ENCODE measurements at regions not wholly inside any gene's neighbourhood (a gene's known extent, or its start where the extent isn't known, plus 50 kb on each side); places are given as distances from the start of the nearest gene placed in this dataset.
"Not testable (repeated sequence)": the region's sequence is repeated elsewhere in the genome, so short reads cannot be mapped to it uniquely, and the experiment has no call there.

DNA sequence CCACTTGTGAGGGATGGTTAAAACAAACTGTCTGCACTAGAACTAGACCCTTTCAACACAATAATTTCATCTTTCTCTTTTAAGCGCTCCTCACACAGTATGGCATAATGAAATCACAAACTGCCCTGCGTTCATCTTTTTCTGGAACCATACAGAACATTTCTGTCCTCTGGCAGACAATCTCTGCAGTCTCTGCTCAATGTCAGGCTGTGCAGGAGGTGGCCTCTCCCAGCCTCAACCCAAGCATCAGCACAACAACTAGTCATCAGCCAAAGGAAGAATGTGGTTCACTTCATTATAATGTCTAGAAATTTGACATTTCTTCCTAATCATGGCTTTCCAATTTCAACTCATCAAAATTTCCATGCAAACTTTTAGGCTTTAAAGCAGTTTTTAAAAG is 125.1 kb upstream of the STARD13 start:
- TF ChIP-seq POLR2A (IDR thresholded peaks at IDR 0.05) (no peak), EP300 (IDR thresholded peaks at IDR 0.05) (no peak)
- TF ChIP-seq, protein P1, sequence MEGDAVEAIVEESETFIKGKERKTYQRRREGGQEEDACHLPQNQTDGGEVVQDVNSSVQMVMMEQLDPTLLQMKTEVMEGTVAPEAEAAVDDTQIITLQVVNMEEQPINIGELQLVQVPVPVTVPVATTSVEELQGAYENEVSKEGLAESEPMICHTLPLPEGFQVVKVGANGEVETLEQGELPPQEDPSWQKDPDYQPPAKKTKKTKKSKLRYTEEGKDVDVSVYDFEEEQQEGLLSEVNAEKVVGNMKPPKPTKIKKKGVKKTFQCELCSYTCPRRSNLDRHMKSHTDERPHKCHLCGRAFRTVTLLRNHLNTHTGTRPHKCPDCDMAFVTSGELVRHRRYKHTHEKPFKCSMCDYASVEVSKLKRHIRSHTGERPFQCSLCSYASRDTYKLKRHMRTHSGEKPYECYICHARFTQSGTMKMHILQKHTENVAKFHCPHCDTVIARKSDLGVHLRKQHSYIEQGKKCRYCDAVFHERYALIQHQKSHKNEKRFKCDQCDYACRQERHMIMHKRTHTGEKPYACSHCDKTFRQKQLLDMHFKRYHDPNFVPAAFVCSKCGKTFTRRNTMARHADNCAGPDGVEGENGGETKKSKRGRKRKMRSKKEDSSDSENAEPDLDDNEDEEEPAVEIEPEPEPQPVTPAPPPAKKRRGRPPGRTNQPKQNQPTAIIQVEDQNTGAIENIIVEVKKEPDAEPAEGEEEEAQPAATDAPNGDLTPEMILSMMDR (IDR thresholded peaks at IDR 0.05) = no peak
- DNase-seq (ENCODE audit: low spot score in 2 of 2) = no peak
- no peaks in the 10 kb centered on the region for H3K36me3 ChIP-seq
- H3K27me3 ChIP-seq = no peaks in the 10 kb centered on the region
- no peak overlapping the region for H3K4me3 ChIP-seq
- no peak overlapping the region for H3K27ac ChIP-seq
- no peaks in the 10 kb centered on the region for H3K4me1 ChIP-seq
- H3K9me3 ChIP-seq = no peaks in the 10 kb centered on the region
- 85 to 86% methylated on average over 2 of the region's 2 CpGs for WGBS, 2 donors

DNA sequence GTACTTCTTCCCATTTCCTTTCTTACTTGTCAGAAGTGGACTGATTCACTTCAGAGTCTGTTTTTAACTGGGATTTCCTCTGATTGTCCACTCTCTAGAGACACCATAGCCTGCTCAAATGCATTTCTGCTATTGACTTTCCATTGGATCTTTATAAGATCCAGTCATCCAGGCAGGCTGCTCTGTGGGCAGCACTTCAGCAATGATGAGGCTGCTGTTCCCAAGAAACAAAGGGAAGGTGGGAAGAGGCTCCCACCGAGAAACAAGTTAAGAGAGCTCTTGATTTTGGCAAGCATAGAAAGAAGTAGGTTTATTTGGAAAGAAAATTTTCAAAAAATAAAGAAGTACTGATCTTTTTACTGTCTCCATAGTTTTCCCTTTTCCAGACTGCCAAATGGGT is 125.8 kb upstream of the STARD13 start:
- no peak overlapping the region for H3K27ac ChIP-seq
- H3K27me3 ChIP-seq = no peaks in the 10 kb centered on the region
- H3K9me3 ChIP-seq = no peaks in the 10 kb centered on the region
- H3K36me3 ChIP-seq = no peaks in the 10 kb centered on the region
- DNase-seq (ENCODE audit: low spot score in 2 of 2) = no peak
- no peaks in the 10 kb centered on the region for H3K4me1 ChIP-seq
- WGBS, 2 donors = 57 to 71% methylated on average over 1 of the region's 1 CpG
- TF ChIP-seq EP300 (IDR thresholded peaks at IDR 0.05) (no peak), POLR2A (IDR thresholded peaks at IDR 0.05) (no peak)
- TF ChIP-seq, protein P1 (IDR thresholded peaks at IDR 0.05) = no peak
- H3K4me3 ChIP-seq = no peak overlapping the region

DNA sequence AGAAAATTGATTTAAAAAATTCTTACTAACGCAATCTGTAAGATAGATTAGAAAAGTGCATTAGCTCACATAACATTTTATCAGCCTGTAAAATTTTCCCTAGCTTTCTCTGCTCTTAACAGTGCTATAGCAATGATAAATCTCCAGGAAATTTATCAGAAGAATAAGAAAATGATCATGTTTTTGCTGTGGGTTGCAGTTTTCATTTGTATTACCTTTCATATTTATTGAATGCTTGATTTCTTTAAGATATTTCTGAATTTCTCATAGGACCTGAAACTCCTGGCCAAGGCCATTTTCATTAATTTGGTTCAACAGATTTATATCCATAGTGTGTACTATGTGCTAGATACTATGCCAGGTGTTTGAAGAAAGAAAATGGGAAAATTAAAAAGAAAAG is 130.3 kb upstream of the STARD13 start:
- no peaks in the 10 kb centered on the region for H3K27me3 ChIP-seq
- DNase-seq (ENCODE audit: low spot score in 2 of 2) = no peak
- no peak overlapping the region for H3K27ac ChIP-seq
- no peaks in the 10 kb centered on the region for H3K9me3 ChIP-seq
- no peak overlapping the region for H3K4me3 ChIP-seq
- TF ChIP-seq EP300 (IDR thresholded peaks at IDR 0.05) (no peak), POLR2A (IDR thresholded peaks at IDR 0.05) (no peak)
- TF ChIP-seq, protein P1 (IDR thresholded peaks at IDR 0.05) = no peak
- H3K36me3 ChIP-seq = no peaks in the 10 kb centered on the region
- H3K4me1 ChIP-seq = no peaks in the 10 kb centered on the region
- WGBS, 2 donors = 95 to 98% methylated on average over 1 of the region's 1 CpG

DNA sequence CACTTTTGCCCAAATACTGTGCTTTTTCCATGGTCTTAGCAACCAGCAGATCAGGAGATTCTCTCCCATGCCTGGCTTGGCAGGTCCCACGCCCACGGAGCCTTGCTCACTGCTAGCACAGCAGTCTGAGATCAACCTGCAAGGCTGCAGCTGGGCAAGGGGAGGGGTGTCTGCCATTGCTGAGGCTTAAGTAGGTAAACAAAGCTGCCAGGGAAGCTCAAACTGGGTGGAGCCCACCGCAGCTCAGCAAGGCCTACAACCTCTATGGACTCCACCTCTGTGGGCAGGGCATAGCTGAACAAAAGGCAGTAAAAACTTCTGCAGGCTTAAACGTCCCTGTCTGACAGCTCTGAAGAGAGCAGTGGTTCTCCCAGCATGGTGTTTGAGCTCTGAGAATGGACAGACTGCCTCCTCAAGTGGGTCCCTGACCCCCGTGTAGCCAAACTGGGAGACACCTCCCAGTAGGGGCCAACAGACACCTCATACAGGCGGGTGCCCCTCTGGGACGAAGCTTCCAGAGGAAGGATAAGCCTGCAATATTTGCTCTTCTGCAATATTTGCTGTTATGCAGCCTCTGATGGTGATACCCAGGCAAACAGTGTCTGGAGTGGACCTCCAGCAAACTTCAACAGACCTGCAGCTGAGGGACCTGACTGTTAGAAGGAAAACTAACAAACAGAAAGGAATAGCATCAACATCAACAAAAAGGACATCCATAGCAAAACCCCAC is 132.8 kb upstream of the STARD13 start:
- DNase-seq (ENCODE audit: low spot score in 2 of 2); H3K36me3 ChIP-seq; H3K27me3 ChIP-seq; H3K4me3 ChIP-seq; H3K9me3 ChIP-seq; H3K4me1 ChIP-seq; H3K27ac ChIP-seq: not testable (repeated sequence)
- 90 to 94% methylated on average over 7 of the region's 7 CpGs for WGBS, 2 donors

DNA sequence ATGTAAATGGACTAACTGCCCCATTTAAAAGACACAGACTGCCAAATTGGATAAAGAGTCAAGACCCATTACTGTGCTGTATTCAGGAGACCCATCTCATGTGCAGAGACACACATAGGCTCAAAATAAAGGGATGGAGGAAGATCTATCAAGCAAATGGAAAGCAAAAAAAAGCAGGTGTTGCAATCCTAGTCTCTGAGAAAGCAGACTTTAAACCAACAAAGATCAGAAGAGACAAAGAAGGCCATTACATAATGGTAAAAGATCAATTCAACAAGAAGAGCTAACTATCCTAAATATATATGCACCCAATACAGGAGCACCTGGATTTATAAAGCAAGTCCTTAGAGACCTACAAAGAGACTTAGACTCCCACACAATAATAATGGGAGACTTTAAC is 134.6 kb upstream of the STARD13 start:
- H3K27ac ChIP-seq; H3K4me1 ChIP-seq; H3K36me3 ChIP-seq; H3K27me3 ChIP-seq; H3K9me3 ChIP-seq; DNase-seq (ENCODE audit: low spot score in 2 of 2); H3K4me3 ChIP-seq: not testable (repeated sequence)

DNA sequence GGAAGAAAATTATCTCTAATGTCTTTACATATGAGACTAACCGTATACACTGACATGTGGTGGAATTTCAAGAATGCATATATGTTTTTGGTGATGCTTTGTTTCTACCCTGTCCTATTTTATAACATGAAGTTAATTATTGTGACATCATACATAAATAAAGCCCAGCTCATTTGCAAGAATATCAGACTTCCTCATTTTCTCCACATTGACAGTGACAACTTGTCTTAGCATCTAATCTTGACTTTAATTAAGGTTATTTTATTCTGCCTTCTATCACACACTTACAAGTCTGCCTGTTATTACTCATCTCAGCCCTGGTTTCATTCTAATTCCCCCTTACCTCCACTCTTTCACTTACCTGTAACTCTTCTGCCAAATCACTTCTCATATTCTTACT is 140.6 kb upstream of the STARD13 start:
- H3K27me3 ChIP-seq = no peaks in the 10 kb centered on the region
- TF ChIP-seq, protein P1 (IDR thresholded peaks at IDR 0.05) = no peak
- TF ChIP-seq EP300 (IDR thresholded peaks at IDR 0.05) (no peak), POLR2A (IDR thresholded peaks at IDR 0.05) (no peak)
- 68 to 86% methylated on average over 1 of the region's 1 CpG for WGBS, 2 donors
- H3K27ac ChIP-seq = no peak overlapping the region
- DNase-seq (ENCODE audit: low spot score in 2 of 2) = no peak
- H3K4me3 ChIP-seq = no peak overlapping the region
- H3K4me1 ChIP-seq = no peaks in the 10 kb centered on the region
- H3K9me3 ChIP-seq = peaks cover 0 to 6% (median 0%) of the 10 kb centered on the region in 4 donors
- no peaks in the 10 kb centered on the region for H3K36me3 ChIP-seq
